ENCODE measurements at regions not wholly inside any gene's neighbourhood (a gene's known extent, or its start where the extent isn't known, plus 50 kb on each side); places are given as distances from the start of the nearest gene placed in this dataset.

DNA sequence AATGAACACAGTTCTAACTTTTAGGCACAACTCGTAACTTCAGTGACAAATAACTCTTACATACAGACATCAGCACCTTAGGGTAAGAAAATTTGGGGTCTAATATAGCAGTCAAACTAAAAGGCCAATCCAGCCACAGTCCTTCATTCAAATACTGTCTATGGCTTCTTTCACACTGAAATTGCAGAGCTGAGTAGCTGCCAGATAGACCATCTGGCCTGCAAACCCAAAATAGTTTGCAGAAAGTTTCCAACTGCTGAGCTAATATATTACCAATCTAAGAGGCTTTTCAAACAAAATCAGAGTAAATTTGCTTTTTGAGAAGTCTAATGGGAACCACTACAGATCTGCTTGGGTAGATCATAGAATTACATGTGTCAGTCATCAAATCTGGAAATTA, 183.4 kb downstream of the GALR1 start:
- TF ChIP-seq CTCF (IDR thresholded peaks at IDR 0.05; ENCODE audit: low read depth, low read length, poor library complexity, severe bottlenecking) (no peak), EZH2phosphoT487 (IDR thresholded peaks at IDR 0.05; ENCODE audit: borderline replicate concordance, low read length) (no peak)
